Suppressor macrophage treated with lipopolysaccharide for 4 hours (primary cell): ENCODE measurements at regions not wholly inside any gene's neighbourhood (a gene's known extent, or its start where the extent isn't known, plus 50 kb on each side); places are given as distances from the start of the nearest gene placed in this dataset.

ENCODE experiments used
- DNase-seq: peaks from one replicate; pipeline ENCODE4 v3.0.0-alpha.2; 2020

- no peak for DNase-seq
Observed at GRCh38 chr14:26856876-26857518, 259.2 kb upstream of the NOVA1 start.

- DNase-seq: no peak
Observed at GRCh38 chr14:26859483-26859882, 261.6 kb upstream of the NOVA1 start.

GRCh38 chr14:26860111-26860510 lies 262.3 kb upstream of the NOVA1 start:
- no peak for DNase-seq

- no peak for DNase-seq
Observed at GRCh38 chr14:26863736-26864135, 265.9 kb upstream of the NOVA1 start.

GRCh38 chr14:26866721-26867120 lies 268.9 kb upstream of the NOVA1 start:
- DNase-seq: no peak

- DNase-seq: no peak
Observed at GRCh38 chr14:26867171-26867757, 269.4 kb upstream of the NOVA1 start.

GRCh38 chr14:26870096-26870495 lies 272.3 kb upstream of the NOVA1 start:
- no peak for DNase-seq

- DNase-seq: no peak
Observed at GRCh38 chr14:26870722-26871617, 273.1 kb upstream of the NOVA1 start.

- DNase-seq: no peak
Observed at GRCh38 chr14:26872515-26873361, 274.9 kb upstream of the NOVA1 start.

- DNase-seq: no peak
Observed at GRCh38 chr14:26873362-26873960, 275.6 kb upstream of the NOVA1 start.

- DNase-seq: no peak
Observed at GRCh38 chr14:26887847-26888246, 290.0 kb upstream of the NOVA1 start.

GRCh38 chr14:26888592-26888991 lies 290.8 kb upstream of the NOVA1 start:
- no peak for DNase-seq

GRCh38 chr14:26896447-26896846 lies 298.6 kb upstream of the NOVA1 start:
- DNase-seq: no peak

GRCh38 chr14:26897196-26897595 lies 299.4 kb upstream of the NOVA1 start:
- DNase-seq: no peak

- no peak for DNase-seq
Observed at GRCh38 chr14:26905229-26905628, 307.4 kb upstream of the NOVA1 start.

- no peak for DNase-seq
Observed at GRCh38 chr14:26913786-26914185, 316.0 kb upstream of the NOVA1 start.

GRCh38 chr14:26917086-26917485 lies 319.3 kb upstream of the NOVA1 start:
- peak; percentile 21 for DNase-seq

- no peak for DNase-seq
Observed at GRCh38 chr14:26925876-26926584, 328.2 kb upstream of the NOVA1 start.

- no peak for DNase-seq
Observed at GRCh38 chr14:26926585-26926984, 328.8 kb upstream of the NOVA1 start.

GRCh38 chr14:26928019-26928418 lies 330.2 kb upstream of the NOVA1 start:
- no peak for DNase-seq

- no peak for DNase-seq
Observed at GRCh38 chr14:26929361-26929760, 331.5 kb upstream of the NOVA1 start.

- DNase-seq: no peak
Observed at GRCh38 chr14:26930576-26930975, 332.7 kb upstream of the NOVA1 start.
